ENCODE measurements at regions not wholly inside any gene's neighbourhood (a gene's known extent, or its start where the extent isn't known, plus 50 kb on each side); places are given as distances from the start of the nearest gene placed in this dataset.
"Not testable (repeated sequence)": the region's sequence is repeated elsewhere in the genome, so short reads cannot be mapped to it uniquely, and the experiment has no call there.

DNA sequence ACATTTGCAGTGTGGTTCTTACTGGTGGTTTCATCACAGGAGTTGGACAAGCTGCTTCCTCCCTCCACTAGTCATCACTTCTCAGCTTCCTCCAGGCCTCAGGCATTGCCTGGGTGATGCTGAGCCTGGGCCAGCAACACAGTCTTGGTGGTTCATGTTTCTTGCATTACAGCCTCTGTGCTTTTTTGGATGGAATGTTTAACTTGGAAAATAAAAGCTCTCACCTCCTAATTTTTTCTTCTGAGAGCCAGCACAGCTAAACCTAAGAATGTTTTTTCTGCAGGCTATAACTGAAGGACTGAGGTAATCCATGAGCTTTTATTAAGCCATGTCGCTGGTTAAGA, 66.1 kb upstream of the RHOU start:
- H3K27ac ChIP-seq: no peak overlapping the region
- no peaks in the 10 kb centered on the region for H3K9me3 ChIP-seq (ENCODE audit: low read depth)
- TF ChIP-seq, protein P1, sequence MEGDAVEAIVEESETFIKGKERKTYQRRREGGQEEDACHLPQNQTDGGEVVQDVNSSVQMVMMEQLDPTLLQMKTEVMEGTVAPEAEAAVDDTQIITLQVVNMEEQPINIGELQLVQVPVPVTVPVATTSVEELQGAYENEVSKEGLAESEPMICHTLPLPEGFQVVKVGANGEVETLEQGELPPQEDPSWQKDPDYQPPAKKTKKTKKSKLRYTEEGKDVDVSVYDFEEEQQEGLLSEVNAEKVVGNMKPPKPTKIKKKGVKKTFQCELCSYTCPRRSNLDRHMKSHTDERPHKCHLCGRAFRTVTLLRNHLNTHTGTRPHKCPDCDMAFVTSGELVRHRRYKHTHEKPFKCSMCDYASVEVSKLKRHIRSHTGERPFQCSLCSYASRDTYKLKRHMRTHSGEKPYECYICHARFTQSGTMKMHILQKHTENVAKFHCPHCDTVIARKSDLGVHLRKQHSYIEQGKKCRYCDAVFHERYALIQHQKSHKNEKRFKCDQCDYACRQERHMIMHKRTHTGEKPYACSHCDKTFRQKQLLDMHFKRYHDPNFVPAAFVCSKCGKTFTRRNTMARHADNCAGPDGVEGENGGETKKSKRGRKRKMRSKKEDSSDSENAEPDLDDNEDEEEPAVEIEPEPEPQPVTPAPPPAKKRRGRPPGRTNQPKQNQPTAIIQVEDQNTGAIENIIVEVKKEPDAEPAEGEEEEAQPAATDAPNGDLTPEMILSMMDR (IDR thresholded peaks at IDR 0.05; ENCODE audit: low read depth, low read length): no peak
- no peaks in the 10 kb centered on the region for H3K36me3 ChIP-seq
- H3K4me3 ChIP-seq: no peak overlapping the region
- DNase-seq (ENCODE audit: low read depth in 1 of 2, low spot score in 1 of 2): peak in 1 of 2 donors; percentile 81
- H3K4me1 ChIP-seq (ENCODE audit: low read depth): no peaks in the 10 kb centered on the region
- no peaks in the 10 kb centered on the region for H3K27me3 ChIP-seq

DNA sequence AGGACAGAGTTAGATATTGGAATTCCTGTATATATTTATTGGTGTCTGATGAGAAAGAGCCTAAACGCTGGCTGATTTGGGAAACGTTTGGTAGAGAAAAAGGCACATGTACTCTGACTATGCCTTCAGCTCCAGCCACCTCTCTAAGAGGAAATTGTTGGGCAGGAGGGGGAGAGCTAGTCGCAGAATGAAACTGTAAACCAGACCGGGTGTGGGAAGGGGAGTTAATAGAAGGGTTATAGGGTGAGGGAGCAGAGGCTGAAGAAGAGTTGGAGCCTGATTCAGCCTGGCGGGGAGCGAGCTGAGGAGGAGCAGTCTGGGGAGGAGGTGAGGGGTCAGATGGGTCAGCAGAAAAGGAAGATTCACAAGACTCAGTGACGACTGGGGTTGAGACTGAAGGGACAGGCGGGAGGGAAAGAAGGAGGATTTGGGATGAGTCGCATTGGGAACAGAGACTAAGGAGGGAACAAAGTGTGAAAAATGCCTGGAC, 54.2 kb upstream of the RHOU start:
- H3K27me3 ChIP-seq: peaks cover 10% of the 10 kb centered on the region
- DNase-seq (ENCODE audit: low read depth in 1 of 2, low spot score in 1 of 2); H3K36me3 ChIP-seq; H3K9me3 ChIP-seq (ENCODE audit: low read depth); H3K4me1 ChIP-seq (ENCODE audit: low read depth); H3K4me3 ChIP-seq; H3K27ac ChIP-seq: not testable (repeated sequence)

DNA sequence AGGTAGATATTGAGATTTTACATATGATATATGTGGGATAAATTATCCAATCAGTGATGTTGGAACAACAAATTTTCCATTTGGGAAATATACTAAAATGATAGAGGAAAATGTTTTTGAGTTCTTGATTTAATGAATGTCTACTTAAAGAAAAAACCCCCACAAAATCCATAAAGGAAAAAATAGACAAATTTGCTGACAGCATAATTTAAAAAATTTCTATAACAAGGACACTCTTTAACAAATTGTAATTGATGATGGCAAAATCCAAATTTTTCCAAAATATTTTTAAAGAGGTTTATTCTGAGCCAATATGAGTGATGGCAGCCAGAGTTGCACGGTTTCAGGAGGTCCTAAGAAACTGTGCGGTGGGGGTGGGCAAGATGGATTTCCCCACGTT, 51.9 kb upstream of the RHOU start:
- no peak overlapping the region for H3K4me3 ChIP-seq
- no peak for DNase-seq (ENCODE audit: low read depth in 1 of 2, low spot score in 1 of 2)
- no peaks in the 10 kb centered on the region for H3K36me3 ChIP-seq
- H3K27me3 ChIP-seq: peaks cover 23% of the 10 kb centered on the region
- no peaks in the 10 kb centered on the region for H3K9me3 ChIP-seq (ENCODE audit: low read depth)
- no peaks in the 10 kb centered on the region for H3K4me1 ChIP-seq (ENCODE audit: low read depth)
- TF ChIP-seq, protein P1 (IDR thresholded peaks at IDR 0.05; ENCODE audit: low read depth, low read length): no peak
- H3K27ac ChIP-seq: no peak overlapping the region

DNA sequence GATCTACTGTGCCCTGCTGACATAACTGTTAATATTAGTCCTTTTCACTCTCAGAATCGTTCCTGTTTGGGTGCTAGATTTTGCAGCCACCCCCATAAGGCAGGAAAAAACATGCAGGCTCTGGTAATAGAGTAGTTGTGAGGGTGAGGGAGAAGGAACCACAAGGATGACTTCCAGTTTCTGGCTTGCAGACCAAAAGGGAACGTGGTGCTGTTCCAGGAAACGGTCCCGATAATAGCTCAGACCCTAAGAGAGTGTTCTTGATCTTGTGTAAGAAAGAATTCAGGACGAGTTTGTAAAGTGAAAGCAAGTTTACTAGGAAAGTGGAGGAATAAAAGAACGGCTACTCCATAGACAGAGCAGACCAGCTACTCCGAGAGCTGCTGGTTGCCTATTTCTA, 50.7 kb upstream of the RHOU start:
- peaks cover 35% of the 10 kb centered on the region for H3K27me3 ChIP-seq

DNA sequence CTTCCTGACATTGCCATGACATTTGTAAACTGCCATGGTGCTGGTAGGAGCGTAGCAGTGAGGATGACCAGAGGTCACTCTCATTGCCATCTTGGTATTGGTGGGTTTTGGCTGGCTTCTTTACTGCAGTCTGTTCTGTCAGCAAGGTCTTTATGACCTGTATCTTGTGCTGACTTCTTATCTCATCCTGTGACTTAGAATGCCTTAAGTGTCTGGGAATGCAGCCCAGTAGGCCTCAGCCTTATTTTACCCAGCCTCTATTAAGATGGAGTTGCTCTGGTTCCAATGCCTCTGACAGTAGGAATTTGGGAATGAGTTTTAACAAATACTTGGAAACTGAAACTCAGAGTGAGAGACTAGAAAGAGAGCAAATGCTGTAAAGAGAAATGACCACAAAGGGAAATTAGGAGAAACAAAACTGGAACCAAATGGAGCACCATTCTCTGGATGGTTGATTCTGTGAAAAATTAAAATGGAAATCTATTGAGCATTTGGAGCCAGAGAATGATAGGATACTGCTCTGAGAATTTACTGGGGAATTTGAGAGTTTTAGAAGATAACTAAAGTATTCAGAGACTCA, 50.1 kb upstream of the RHOU start:
- peak; percentile 4 to 37 for DNase-seq (ENCODE audit: low read depth in 1 of 2, low spot score in 1 of 2)
- TF ChIP-seq, protein P1 (IDR thresholded peaks at IDR 0.05; ENCODE audit: low read depth, low read length): no peak
- Histone ChIP-seq H3K9me3 (ENCODE audit: low read depth) (no peaks in the 10 kb centered on the region), H3K4me3 (no peak overlapping the region), H3K4me1 (ENCODE audit: low read depth) (no peaks in the 10 kb centered on the region), H3K36me3 (no peaks in the 10 kb centered on the region), H3K27ac (no peak overlapping the region), H3K27me3 (peaks cover 37% of the 10 kb centered on the region)

More for the DNA sequence above, 50.7 kb upstream of the RHOU start:
- Histone ChIP-seq H3K27ac (no peak overlapping the region), H3K4me1 (ENCODE audit: low read depth) (no peaks in the 10 kb centered on the region), H3K4me3 (no peak overlapping the region), H3K9me3 (ENCODE audit: low read depth) (no peaks in the 10 kb centered on the region), H3K36me3 (no peaks in the 10 kb centered on the region)
- DNase-seq (ENCODE audit: low read depth in 1 of 2, low spot score in 1 of 2): peak in 1 of 2 donors; percentile 83
- TF ChIP-seq, protein P1 (IDR thresholded peaks at IDR 0.05; ENCODE audit: low read depth, low read length): no peak
